ENCODE measurements at regions not wholly inside any gene's neighbourhood (a gene's known extent, or its start where the extent isn't known, plus 50 kb on each side); places are given as distances from the start of the nearest gene placed in this dataset.

GRCh38 chr10:81027223-81027622 is 489.5 kb downstream of the SH2D4B start:
- H3K9me3 ChIP-seq: no peaks in the 10 kb centered on the region
- no peaks in the 10 kb centered on the region for H3K4me1 ChIP-seq
- intact Hi-C loops (cut with DNase I): no loop called here
- no peaks in the 10 kb centered on the region for H3K36me3 ChIP-seq
- DNase-seq (ENCODE audit: extremely low spot score): no peak
- H3K27me3 ChIP-seq: no peaks in the 10 kb centered on the region
- TF ChIP-seq CTCF (IDR thresholded peaks at IDR 0.05): no peak
- TF ChIP-seq POLR2A (IDR thresholded peaks at IDR 0.05; ENCODE audit: low read depth): no peak
- TF ChIP-seq EP300 (IDR thresholded peaks at IDR 0.05): no peak
- TF ChIP-seq POLR2AphosphoS5 (IDR thresholded peaks at IDR 0.05): no peak
- H3K27ac ChIP-seq (replicated peaks in 1 of 4): no peak overlapping the region
- no peak overlapping the region for H3K4me3 ChIP-seq
- 75% methylated on average over 1 of the region's 1 CpG for WGBS

GRCh38 chr10:81027706-81028105 is 490.0 kb downstream of the SH2D4B start:
- 97% methylated on average over 4 of the region's 4 CpGs for WGBS
- no peak for TF ChIP-seq POLR2AphosphoS5 (IDR thresholded peaks at IDR 0.05)
- TF ChIP-seq POLR2A (IDR thresholded peaks at IDR 0.05; ENCODE audit: low read depth): no peak
- TF ChIP-seq EP300 (IDR thresholded peaks at IDR 0.05): no peak
- no peak for TF ChIP-seq CTCF (IDR thresholded peaks at IDR 0.05)

GRCh38 chr10:81031774-81032173 is 494.1 kb downstream of the SH2D4B start:
- Histone ChIP-seq H3K4me3 (no peak overlapping the region), H3K27ac (replicated peaks in 1 of 4) (no peak overlapping the region), H3K9me3 (peaks cover 0 to 6% (median 2%) of the 10 kb centered on the region in 4 donors), H3K36me3 (no peaks in the 10 kb centered on the region), H3K4me1 (no peaks in the 10 kb centered on the region), H3K27me3 (no peaks in the 10 kb centered on the region)
- intact Hi-C loops (cut with DNase I): no loop called here
- TF ChIP-seq EP300 (IDR thresholded peaks at IDR 0.05): no peak
- TF ChIP-seq POLR2AphosphoS5 (IDR thresholded peaks at IDR 0.05): no peak
- 91% methylated on average over 1 of the region's 1 CpG for WGBS
- no peak for DNase-seq (ENCODE audit: extremely low spot score)

More at GRCh38 chr10:81027706-81028105, 490.0 kb downstream of the SH2D4B start:
- Histone ChIP-seq H3K27me3 (no peaks in the 10 kb centered on the region), H3K36me3 (no peaks in the 10 kb centered on the region), H3K4me3 (no peak overlapping the region), H3K4me1 (no peaks in the 10 kb centered on the region), H3K27ac (replicated peaks in 1 of 4) (no peak overlapping the region), H3K9me3 (no peaks in the 10 kb centered on the region)
- intact Hi-C loops (cut with DNase I): no loop called here
- no peak for DNase-seq (ENCODE audit: extremely low spot score)

GRCh38 chr10:81034383-81034782 is 496.7 kb downstream of the SH2D4B start:
- Histone ChIP-seq H3K4me1 (no peaks in the 10 kb centered on the region), H3K36me3 (no peaks in the 10 kb centered on the region), H3K27ac (replicated peaks in 1 of 4) (no peak overlapping the region), H3K4me3 (no peak overlapping the region), H3K9me3 (peaks cover 0 to 10% (median 5%) of the 10 kb centered on the region in 4 donors), H3K27me3 (no peaks in the 10 kb centered on the region)
- TF ChIP-seq EP300 (IDR thresholded peaks at IDR 0.05) (no peak), POLR2A (IDR thresholded peaks at IDR 0.05; ENCODE audit: low read depth) (no peak), POLR2AphosphoS5 (IDR thresholded peaks at IDR 0.05) (no peak), CTCF (IDR thresholded peaks at IDR 0.05) (no peak)
- intact Hi-C loops (cut with DNase I): no loop called here
- no peak for DNase-seq (ENCODE audit: extremely low spot score)
- WGBS: 63% methylated on average over 4 of the region's 4 CpGs

GRCh38 chr10:81036257-81036656 is 498.6 kb downstream of the SH2D4B start:
- no peak for TF ChIP-seq CTCF (IDR thresholded peaks at IDR 0.05)
- TF ChIP-seq POLR2AphosphoS5 (IDR thresholded peaks at IDR 0.05): no peak
- H3K4me3 ChIP-seq: no peak overlapping the region
- no peaks in the 10 kb centered on the region for H3K36me3 ChIP-seq
- DNase-seq (ENCODE audit: extremely low spot score): no peak
- intact Hi-C loops (cut with DNase I): no loop called here
- H3K9me3 ChIP-seq: peaks cover 0 to 10% (median 5%) of the 10 kb centered on the region in 4 donors
- H3K4me1 ChIP-seq: no peaks in the 10 kb centered on the region
- H3K27ac ChIP-seq (replicated peaks in 1 of 4): no peak overlapping the region
- H3K27me3 ChIP-seq: no peaks in the 10 kb centered on the region
- WGBS: 43% methylated on average over 3 of the region's 3 CpGs

Measured in esophagus muscularis mucosa (tissue), 4 donors.